Lower leg skin (tissue), 3 donors: ENCODE measurements at regions not wholly inside any gene's neighbourhood (a gene's known extent, or its start where the extent isn't known, plus 50 kb on each side); places are given as distances from the start of the nearest gene placed in this dataset.

Source experiments
- CTCF ChIP-seq, 3 donors: fragments of 450-650 bp; IDR thresholded peaks; one replicate each; pipeline ENCODE4 v1.5.1; 2016; ENCODE audit warnings: antibody characterized with exemption in 3 of 3, mild to moderate bottlenecking in 3 of 3, moderate library complexity in 2 of 3
- POLR2A ChIP-seq, 2 donors: fragments of 450-650 bp; IDR thresholded peaks; one replicate each; pipeline ENCODE4 v1.6.1; 2016 to 2017; ENCODE audit warnings: antibody characterized with exemption in 2 of 2, mild to moderate bottlenecking in 1 of 2, moderate library complexity in 1 of 2

- no peak for TF ChIP-seq CTCF (IDR thresholded peaks at IDR 0.05)
- no peak for TF ChIP-seq POLR2A (IDR thresholded peaks at IDR 0.05)
Measured at GRCh38 chr14:48568252-48568651, 892.8 kb upstream of the MDGA2 start.
